GM19372 (cell line): ENCODE measurements at regions not wholly inside any gene's neighbourhood (a gene's known extent, or its start where the extent isn't known, plus 50 kb on each side); places are given as distances from the start of the nearest gene placed in this dataset.
"Not testable (repeated sequence)": the region's sequence is repeated elsewhere in the genome, so short reads cannot be mapped to it uniquely, and the experiment has no call there.

Experiments
- ATAC-seq: cut with Tn5 transposase; IDR thresholded peaks from one replicate; pipeline ENCODE4 v1.9.1; 2021; ENCODE audit warnings: mild to moderate bottlenecking, low read depth, moderate library complexity; ENCODE audit not compliant: unreplicated experiment

GRCh38 chr4:159410076-159410777 lies 307.3 kb downstream of the RAPGEF2 start:
- ATAC-seq: no peak

GRCh38 chr4:159410891-159411290 lies 308.0 kb downstream of the RAPGEF2 start:
- ATAC-seq: no peak

- no peak for ATAC-seq
These were observed 310.5 kb downstream of the RAPGEF2 start for GRCh38 chr4:159413306-159413943.

GRCh38 chr4:159414305-159414704 lies 311.4 kb downstream of the RAPGEF2 start:
- ATAC-seq: no peak

- no peak for ATAC-seq
These were observed 313.2 kb downstream of the RAPGEF2 start for GRCh38 chr4:159416073-159416472.

GRCh38 chr4:159416996-159417395 lies 314.1 kb downstream of the RAPGEF2 start:
- ATAC-seq: no peak

- no peak for ATAC-seq
These were observed 317.5 kb downstream of the RAPGEF2 start for GRCh38 chr4:159420162-159421057.

- ATAC-seq: not testable (repeated sequence)
These were observed 318.2 kb downstream of the RAPGEF2 start for GRCh38 chr4:159421058-159421419.

GRCh38 chr4:159422019-159422418 lies 319.1 kb downstream of the RAPGEF2 start:
- no peak for ATAC-seq

GRCh38 chr4:159422626-159423025 lies 319.7 kb downstream of the RAPGEF2 start:
- no peak for ATAC-seq

- ATAC-seq: no peak
These were observed 322.9 kb downstream of the RAPGEF2 start for GRCh38 chr4:159425737-159426305.

- ATAC-seq: no peak
These were observed 325.4 kb downstream of the RAPGEF2 start for GRCh38 chr4:159428293-159428692.

- ATAC-seq: no peak
These were observed 326.3 kb downstream of the RAPGEF2 start for GRCh38 chr4:159428975-159429692.

GRCh38 chr4:159429693-159430035 lies 326.8 kb downstream of the RAPGEF2 start:
- no peak for ATAC-seq

- no peak for ATAC-seq
These were observed 328.0 kb downstream of the RAPGEF2 start for GRCh38 chr4:159430896-159431295.

GRCh38 chr4:159432436-159432835 lies 329.6 kb downstream of the RAPGEF2 start:
- no peak for ATAC-seq

- ATAC-seq: no peak
These were observed 330.5 kb downstream of the RAPGEF2 start for GRCh38 chr4:159433337-159433736.

GRCh38 chr4:159434114-159434870 lies 331.4 kb downstream of the RAPGEF2 start:
- no peak for ATAC-seq

- ATAC-seq: no peak
These were observed 332.0 kb downstream of the RAPGEF2 start for GRCh38 chr4:159434871-159435241.

- ATAC-seq: no peak
These were observed 332.7 kb downstream of the RAPGEF2 start for GRCh38 chr4:159435561-159436023.
